Esophagus squamous epithelium (tissue), 4 donors: ENCODE measurements at regions not wholly inside any gene's neighbourhood (a gene's known extent, or its start where the extent isn't known, plus 50 kb on each side); places are given as distances from the start of the nearest gene placed in this dataset.

Source experiments
- POLR2A ChIP-seq, 4 donors: fragments of 450-650 bp; IDR thresholded peaks; one replicate each; pipeline ENCODE4 v1.6.1; 2017; ENCODE audit warnings: antibody characterized with exemption in 4 of 4, mild to moderate bottlenecking in 4 of 4, moderate library complexity in 3 of 4
- TF ChIP-seq, protein P1 (sequence below), 6 experiments: fragments of 450-650 bp in 4 of 6; fragments of 200-600 bp in 2 of 6; sonication (generic) in 2 of 6; IDR thresholded peaks; one replicate each; pipeline ENCODE4 v1.5.1; 2016 to 2019; ENCODE audit warnings: antibody characterized with exemption in 6 of 6, mild to moderate bottlenecking in 4 of 6, moderate library complexity in 4 of 6

DNA sequence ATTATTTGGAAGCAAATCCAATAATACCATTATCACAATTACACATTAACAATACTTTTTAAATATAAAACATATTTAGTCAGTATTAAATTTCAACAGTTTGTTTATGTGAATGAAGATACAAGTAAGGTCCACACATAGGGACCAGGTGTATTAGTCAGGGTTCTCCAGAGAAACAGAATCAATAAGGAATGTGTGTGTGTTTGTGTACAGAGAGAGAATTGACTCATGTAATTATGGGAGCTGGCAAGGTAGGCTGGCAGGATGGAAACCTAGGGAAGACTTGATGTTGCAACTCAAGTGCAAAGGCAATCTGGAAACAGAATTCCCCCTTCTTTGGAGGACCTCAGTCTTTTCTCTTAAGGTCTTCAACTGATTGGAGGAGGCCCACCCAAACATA is 123.2 kb upstream of the OTX2 start:
- TF ChIP-seq, protein P1, sequence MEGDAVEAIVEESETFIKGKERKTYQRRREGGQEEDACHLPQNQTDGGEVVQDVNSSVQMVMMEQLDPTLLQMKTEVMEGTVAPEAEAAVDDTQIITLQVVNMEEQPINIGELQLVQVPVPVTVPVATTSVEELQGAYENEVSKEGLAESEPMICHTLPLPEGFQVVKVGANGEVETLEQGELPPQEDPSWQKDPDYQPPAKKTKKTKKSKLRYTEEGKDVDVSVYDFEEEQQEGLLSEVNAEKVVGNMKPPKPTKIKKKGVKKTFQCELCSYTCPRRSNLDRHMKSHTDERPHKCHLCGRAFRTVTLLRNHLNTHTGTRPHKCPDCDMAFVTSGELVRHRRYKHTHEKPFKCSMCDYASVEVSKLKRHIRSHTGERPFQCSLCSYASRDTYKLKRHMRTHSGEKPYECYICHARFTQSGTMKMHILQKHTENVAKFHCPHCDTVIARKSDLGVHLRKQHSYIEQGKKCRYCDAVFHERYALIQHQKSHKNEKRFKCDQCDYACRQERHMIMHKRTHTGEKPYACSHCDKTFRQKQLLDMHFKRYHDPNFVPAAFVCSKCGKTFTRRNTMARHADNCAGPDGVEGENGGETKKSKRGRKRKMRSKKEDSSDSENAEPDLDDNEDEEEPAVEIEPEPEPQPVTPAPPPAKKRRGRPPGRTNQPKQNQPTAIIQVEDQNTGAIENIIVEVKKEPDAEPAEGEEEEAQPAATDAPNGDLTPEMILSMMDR (IDR thresholded peaks at IDR 0.05), result no peak
- TF ChIP-seq POLR2A (IDR thresholded peaks at IDR 0.05), result no peak
